Esophagus muscularis mucosa (tissue), 4 donors: ENCODE measurements at regions not wholly inside any gene's neighbourhood (a gene's known extent, or its start where the extent isn't known, plus 50 kb on each side); places are given as distances from the start of the nearest gene placed in this dataset.

Source experiments
- EP300 ChIP-seq: sonication (generic); formaldehyde crosslinking; IDR thresholded peaks from one replicate; pipeline ENCODE4 v1.6.1; 2017; ENCODE audit warnings: antibody characterized with exemption
- POLR2AphosphoS5 ChIP-seq, 2 donors: sonication (generic); formaldehyde crosslinking; IDR thresholded peaks; one replicate each; pipeline ENCODE4 v1.6.1; 2017; ENCODE audit warnings: antibody characterized with exemption in 2 of 2
- TF ChIP-seq, protein P1 (sequence below), 3 experiments: fragments of 200-600 bp in 2 of 3; fragments of 450-650 bp in 1 of 3; sonication (generic) in 2 of 3; IDR thresholded peaks; one replicate each; pipeline ENCODE4 v1.5.1; 2017 to 2019; ENCODE audit warnings: antibody characterized with exemption in 3 of 3, mild to moderate bottlenecking in 2 of 3, moderate library complexity in 1 of 3

DNA sequence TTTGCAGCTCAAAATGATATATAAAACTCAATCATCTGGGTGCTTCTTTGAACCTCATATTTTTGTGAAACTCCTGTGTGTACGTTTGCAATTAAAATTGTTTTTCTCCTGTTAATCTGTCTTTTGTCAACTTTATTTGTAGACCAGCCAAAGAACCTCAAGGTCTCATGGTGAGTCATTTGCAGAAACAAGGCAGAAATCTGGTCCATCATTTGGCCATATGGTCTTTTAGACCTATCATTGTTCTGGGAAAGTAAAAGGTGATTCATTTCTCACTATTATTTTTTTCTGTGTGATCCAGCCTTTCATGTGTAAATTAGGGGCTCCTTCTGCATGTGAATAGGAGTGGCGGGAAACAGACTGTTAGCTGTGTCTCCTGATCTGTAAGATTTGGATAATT, 399.1 kb upstream of the DDI1 start:
- no peak for TF ChIP-seq EP300
- TF ChIP-seq, protein P1, sequence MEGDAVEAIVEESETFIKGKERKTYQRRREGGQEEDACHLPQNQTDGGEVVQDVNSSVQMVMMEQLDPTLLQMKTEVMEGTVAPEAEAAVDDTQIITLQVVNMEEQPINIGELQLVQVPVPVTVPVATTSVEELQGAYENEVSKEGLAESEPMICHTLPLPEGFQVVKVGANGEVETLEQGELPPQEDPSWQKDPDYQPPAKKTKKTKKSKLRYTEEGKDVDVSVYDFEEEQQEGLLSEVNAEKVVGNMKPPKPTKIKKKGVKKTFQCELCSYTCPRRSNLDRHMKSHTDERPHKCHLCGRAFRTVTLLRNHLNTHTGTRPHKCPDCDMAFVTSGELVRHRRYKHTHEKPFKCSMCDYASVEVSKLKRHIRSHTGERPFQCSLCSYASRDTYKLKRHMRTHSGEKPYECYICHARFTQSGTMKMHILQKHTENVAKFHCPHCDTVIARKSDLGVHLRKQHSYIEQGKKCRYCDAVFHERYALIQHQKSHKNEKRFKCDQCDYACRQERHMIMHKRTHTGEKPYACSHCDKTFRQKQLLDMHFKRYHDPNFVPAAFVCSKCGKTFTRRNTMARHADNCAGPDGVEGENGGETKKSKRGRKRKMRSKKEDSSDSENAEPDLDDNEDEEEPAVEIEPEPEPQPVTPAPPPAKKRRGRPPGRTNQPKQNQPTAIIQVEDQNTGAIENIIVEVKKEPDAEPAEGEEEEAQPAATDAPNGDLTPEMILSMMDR (IDR thresholded peaks at IDR 0.05) = no peak
- TF ChIP-seq POLR2AphosphoS5 (IDR thresholded peaks at IDR 0.05) = no peak
